BJ (cell line): ENCODE measurements at regions not wholly inside any gene's neighbourhood (a gene's known extent, or its start where the extent isn't known, plus 50 kb on each side); places are given as distances from the start of the nearest gene placed in this dataset.

Experiments used
- CTCF ChIA-PET: fragments of 350-600 bp; formaldehyde crosslinking; extraction: SDS; loops from one replicate; lab custom pipeline; 2021; ENCODE audit warnings: antibody characterized with exemption, inconsistent platforms; lab: Yijun Ruan, JAX
- POLR2A ChIA-PET: fragments of 300-600 bp; sonication (Branson Sonifier 250); formaldehyde crosslinking; extraction: SDS; loops from one replicate; lab custom pipeline; 2021; ENCODE audit warnings: antibody characterized with exemption; lab: Charles Lee
- DNase-seq: peaks from one replicate; pipeline ENCODE4 v3.0.0-alpha.2; 2011; ENCODE audit warnings: low read depth
- H3K27me3 ChIP-seq: 2 replicates; pipeline ENCODE4 v1.6.0; 2011; ENCODE audit warnings: low read length; ENCODE audit not compliant: control insufficient read depth, insufficient read depth
- H3K36me3 ChIP-seq: 2 replicates; pipeline ENCODE4 v1.5.1; 2011; ENCODE audit warnings: low read length; ENCODE audit not compliant: control insufficient read depth, insufficient read depth
- H3K4me3 ChIP-seq: 2 replicates; pipeline ENCODE4 v1.5.1; 2011; ENCODE audit warnings: low read depth, mild to moderate bottlenecking, control low read depth, low read length
- TF ChIP-seq, protein P1 (sequence below): IDR thresholded peaks from 2 replicates; pipeline ENCODE4 v1.5.1; 2011; ENCODE audit warnings: low read depth, mild to moderate bottlenecking, control low read depth, inconsistent platforms, low read length, moderate library complexity; ENCODE audit not compliant: insufficient read depth

DNA sequence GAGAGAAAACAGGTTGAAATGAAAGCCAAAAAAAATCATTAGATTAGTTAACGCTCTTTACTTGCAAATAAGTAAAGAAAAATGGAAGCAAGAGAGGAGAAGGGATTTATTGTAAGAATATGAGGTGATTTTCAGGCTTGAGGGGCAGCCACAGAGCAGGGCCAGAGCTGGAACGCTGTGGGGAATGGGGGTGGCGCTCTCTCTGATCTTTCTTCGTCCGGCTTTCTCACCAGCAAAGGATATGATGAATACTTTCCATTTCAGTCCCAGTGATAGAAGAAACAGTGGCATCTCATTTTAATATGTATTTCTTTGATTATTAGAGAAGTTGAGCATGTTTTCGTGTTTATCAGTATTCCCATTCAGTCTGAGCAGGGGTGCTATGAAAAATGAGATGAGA, 112.2 kb downstream of the SKIDA1 start:
- POLR2A ChIA-PET = interaction anchor here (0.7 kb wide), 2 partner anchors 78 to 242 kb away, joined by 3 to 5 read pairs; no protein-coding TSS in a partner anchor
- CTCF ChIA-PET = no interaction called here
- no peaks in the 10 kb centered on the region for H3K36me3 ChIP-seq
- DNase-seq = no peak
- TF ChIP-seq, protein P1, sequence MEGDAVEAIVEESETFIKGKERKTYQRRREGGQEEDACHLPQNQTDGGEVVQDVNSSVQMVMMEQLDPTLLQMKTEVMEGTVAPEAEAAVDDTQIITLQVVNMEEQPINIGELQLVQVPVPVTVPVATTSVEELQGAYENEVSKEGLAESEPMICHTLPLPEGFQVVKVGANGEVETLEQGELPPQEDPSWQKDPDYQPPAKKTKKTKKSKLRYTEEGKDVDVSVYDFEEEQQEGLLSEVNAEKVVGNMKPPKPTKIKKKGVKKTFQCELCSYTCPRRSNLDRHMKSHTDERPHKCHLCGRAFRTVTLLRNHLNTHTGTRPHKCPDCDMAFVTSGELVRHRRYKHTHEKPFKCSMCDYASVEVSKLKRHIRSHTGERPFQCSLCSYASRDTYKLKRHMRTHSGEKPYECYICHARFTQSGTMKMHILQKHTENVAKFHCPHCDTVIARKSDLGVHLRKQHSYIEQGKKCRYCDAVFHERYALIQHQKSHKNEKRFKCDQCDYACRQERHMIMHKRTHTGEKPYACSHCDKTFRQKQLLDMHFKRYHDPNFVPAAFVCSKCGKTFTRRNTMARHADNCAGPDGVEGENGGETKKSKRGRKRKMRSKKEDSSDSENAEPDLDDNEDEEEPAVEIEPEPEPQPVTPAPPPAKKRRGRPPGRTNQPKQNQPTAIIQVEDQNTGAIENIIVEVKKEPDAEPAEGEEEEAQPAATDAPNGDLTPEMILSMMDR = no peak
- H3K4me3 ChIP-seq = no peak overlapping the region
- H3K27me3 ChIP-seq = no peaks in the 10 kb centered on the region

DNA sequence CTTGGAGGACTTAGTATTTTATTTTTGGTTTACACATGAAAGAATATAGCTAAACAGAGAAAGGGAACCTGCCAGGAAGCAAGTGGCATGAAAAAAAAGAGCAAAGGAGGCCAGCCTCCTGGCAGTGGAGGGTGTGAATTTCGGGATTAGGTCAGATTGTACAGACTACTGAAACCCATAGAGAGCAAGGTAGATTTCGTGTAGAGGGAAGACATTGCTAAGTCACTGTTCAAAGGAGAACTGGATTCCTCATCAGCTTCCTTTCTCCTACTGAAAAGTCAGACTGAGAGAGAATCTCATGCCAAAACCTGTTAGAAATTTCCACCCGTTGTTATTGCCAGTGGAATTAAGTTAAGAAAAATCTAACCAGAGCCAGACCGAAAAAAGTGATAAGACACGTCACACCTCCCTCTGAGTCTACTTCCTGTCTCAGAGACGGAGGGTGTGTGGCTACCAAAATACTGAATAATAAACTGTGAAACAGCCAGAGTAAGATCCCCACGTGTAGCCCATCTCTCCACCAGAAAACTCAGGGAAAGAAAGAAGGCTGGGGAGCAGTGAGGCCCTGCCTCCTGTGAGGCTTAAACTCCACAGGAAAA, 118.8 kb downstream of the SKIDA1 start:
- Histone ChIP-seq H3K36me3 (no peaks in the 10 kb centered on the region), H3K4me3 (no peak overlapping the region), H3K27me3 (no peaks in the 10 kb centered on the region)
- ChIA-PET CTCF (no interaction called here), POLR2A (no interaction called here)
- DNase-seq = no peak
- TF ChIP-seq, protein P1 = no peak

DNA sequence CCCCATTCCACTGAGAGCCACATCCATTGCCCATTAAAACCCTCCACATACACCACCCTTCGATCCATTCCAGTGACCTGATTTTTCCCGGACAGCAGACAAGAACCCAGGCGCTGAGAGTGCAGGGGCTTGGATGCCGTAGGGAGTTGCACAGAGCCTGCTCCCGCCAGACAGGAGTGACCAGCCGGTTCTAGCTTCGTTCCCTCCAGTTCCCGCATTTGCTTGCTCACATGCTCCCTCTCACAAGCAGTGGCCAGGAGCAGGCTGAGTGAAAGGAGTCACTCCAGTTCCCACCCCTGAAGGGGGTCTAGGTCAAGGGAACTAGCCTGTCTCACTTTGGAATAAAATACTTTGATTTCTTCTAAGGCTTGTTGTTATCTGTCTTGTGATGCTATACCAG, 119.5 kb downstream of the SKIDA1 start:
- CTCF ChIA-PET = no interaction called here
- POLR2A ChIA-PET = no interaction called here

DNA sequence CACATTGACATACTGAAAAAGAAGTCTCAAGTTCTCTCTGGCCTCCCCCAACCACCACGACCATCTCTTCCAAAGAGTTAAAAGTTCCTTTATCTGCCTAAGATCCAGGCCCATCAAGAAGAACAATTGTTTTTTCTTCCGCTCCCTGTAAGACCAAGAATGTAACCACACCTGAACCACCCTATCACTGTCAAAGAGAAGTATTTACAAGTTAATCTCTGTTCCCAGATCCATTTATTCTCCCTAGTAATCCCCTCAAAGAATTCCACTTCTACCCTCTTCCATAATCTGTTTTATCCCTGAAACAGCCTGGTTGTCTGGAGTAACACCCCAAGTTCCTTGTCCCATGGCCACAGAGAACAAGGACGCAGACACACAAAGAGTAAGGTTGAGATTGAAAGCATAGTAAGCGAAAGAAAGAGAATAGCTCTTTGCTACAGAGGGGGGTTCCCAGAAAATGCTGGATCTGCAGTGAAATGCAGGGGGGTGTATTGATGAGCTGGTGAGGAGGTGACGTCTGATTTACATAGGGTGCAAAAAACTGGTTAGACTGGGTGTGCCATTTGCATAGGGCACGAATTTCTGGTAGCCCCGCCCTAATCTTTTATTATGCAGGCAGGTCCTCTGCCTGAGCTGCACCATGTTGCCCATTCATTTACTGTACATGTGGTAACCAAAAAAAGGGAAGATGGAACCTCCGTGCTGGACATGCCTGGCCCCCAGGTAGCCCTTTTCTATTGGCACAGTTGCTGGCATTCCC, 122.0 kb downstream of the SKIDA1 start:
- ChIA-PET CTCF (no interaction called here), POLR2A (no interaction called here)
- Histone ChIP-seq H3K27me3 (no peaks in the 10 kb centered on the region), H3K4me3 (no peak overlapping the region), H3K36me3 (no peaks in the 10 kb centered on the region)
- TF ChIP-seq, protein P1 = no peak
- DNase-seq = no peak

More for the DNA sequence above, 119.5 kb downstream of the SKIDA1 start:
- no peak overlapping the region for H3K4me3 ChIP-seq
- H3K36me3 ChIP-seq = no peaks in the 10 kb centered on the region
- TF ChIP-seq, protein P1 = no peak
- no peak for DNase-seq
- H3K27me3 ChIP-seq = no peaks in the 10 kb centered on the region

DNA sequence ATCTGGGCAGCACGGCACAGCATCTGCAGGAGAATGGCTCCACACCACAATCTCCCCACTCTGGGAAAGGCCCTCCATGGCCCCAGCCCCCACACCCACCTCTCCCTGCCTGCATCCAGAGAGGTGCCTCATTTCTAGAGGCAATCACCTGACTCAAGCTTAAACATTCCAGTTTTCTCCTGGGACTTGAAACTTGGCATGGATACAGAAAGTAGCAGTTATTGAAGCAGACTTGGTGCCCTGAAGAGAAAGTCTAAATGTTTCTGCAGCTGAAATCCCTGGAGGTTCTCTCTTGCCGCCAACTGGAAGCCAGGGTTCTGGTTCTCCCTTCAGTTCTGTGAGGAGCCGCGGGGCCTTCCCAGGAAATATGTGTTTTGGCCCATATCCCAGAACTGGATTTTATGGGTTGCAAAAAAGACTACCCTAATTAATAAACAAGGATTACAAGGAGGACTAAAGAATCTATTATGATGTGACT, 122.8 kb downstream of the SKIDA1 start:
- POLR2A ChIA-PET = no interaction called here
- TF ChIP-seq, protein P1 = no peak
- peak; percentile 41 for DNase-seq
- Histone ChIP-seq H3K36me3 (no peaks in the 10 kb centered on the region), H3K27me3 (no peaks in the 10 kb centered on the region), H3K4me3 (no peak overlapping the region)
- CTCF ChIA-PET = no interaction called here
